NB4 (cell line): ENCODE measurements at regions not wholly inside any gene's neighbourhood (a gene's known extent, or its start where the extent isn't known, plus 50 kb on each side); places are given as distances from the start of the nearest gene placed in this dataset.
A peak's percentile ranks its signal among the peaks of the same experiment; 100 is the strongest.

Experiments
- DNase-seq: peaks from one replicate; pipeline ENCODE4 v3.0.0; 2010; ENCODE audit warnings: low read depth
- H3K4me3 ChIP-seq: one replicate; pipeline ENCODE4 v1.5.1; 2011; ENCODE audit warnings: mild to moderate bottlenecking, low read depth, low read length, moderate library complexity
- MAX ChIP-seq: IDR thresholded peaks from 2 replicates; pipeline ENCODE4 v1.6.1; 2011; ENCODE audit warnings: low read depth, low read length
- MYC ChIP-seq: IDR thresholded peaks from 2 replicates; pipeline ENCODE4 v1.6.1; 2011; ENCODE audit warnings: low read depth, low read length
- POLR2A ChIP-seq: IDR thresholded peaks from 2 replicates; pipeline ENCODE4 v1.6.1; 2011; ENCODE audit warnings: mild to moderate bottlenecking; ENCODE audit not compliant: insufficient read length; ENCODE audit errors: extremely low read depth
- TF ChIP-seq, protein P1 (sequence below): IDR thresholded peaks from one replicate; pipeline ENCODE4 v1.5.1; 2012; ENCODE audit warnings: low read depth, low read length

- DNase-seq = peak; percentile 11
- TF ChIP-seq, protein P1, sequence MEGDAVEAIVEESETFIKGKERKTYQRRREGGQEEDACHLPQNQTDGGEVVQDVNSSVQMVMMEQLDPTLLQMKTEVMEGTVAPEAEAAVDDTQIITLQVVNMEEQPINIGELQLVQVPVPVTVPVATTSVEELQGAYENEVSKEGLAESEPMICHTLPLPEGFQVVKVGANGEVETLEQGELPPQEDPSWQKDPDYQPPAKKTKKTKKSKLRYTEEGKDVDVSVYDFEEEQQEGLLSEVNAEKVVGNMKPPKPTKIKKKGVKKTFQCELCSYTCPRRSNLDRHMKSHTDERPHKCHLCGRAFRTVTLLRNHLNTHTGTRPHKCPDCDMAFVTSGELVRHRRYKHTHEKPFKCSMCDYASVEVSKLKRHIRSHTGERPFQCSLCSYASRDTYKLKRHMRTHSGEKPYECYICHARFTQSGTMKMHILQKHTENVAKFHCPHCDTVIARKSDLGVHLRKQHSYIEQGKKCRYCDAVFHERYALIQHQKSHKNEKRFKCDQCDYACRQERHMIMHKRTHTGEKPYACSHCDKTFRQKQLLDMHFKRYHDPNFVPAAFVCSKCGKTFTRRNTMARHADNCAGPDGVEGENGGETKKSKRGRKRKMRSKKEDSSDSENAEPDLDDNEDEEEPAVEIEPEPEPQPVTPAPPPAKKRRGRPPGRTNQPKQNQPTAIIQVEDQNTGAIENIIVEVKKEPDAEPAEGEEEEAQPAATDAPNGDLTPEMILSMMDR = peak; percentile 11
- no peak for TF ChIP-seq POLR2A
- no peak overlapping the region for H3K4me3 ChIP-seq
These were observed 589.2 kb upstream of the NR3C2 start for GRCh38 chr4:149031399-149031798.

DNA sequence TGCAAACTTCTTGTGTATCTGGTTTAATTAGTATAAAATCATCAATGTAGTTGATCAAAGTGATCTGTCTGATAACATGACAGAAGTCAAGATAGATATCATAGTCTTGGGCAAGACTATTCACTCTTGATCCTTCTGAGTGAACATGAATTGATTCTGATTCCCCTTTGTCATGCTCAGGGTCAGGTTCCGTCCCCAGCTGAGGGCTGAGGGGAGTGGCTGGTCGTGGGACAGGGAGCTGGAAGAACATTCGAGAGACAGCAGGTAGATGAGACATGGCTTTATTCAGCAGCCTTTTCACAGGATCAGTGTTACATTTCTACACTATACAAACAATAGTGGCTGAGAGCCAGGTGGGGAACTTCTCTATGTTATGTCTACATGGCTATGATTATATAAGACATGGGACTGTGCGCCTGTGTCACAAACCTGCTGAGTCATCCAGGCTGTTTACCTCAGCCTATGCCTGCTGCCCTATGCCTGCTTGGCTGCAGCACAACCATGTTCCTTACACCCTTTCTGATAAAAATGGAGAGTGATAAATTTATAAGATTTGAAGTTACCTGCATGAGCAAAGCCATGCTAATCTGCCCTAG is 586.9 kb upstream of the NR3C2 start:
- DNase-seq = peak; percentile 15
- TF ChIP-seq MYC = no peak
- TF ChIP-seq MAX = no peak
- no peak for TF ChIP-seq POLR2A
- TF ChIP-seq, protein P1 = no peak
- H3K4me3 ChIP-seq = no peak overlapping the region

DNA sequence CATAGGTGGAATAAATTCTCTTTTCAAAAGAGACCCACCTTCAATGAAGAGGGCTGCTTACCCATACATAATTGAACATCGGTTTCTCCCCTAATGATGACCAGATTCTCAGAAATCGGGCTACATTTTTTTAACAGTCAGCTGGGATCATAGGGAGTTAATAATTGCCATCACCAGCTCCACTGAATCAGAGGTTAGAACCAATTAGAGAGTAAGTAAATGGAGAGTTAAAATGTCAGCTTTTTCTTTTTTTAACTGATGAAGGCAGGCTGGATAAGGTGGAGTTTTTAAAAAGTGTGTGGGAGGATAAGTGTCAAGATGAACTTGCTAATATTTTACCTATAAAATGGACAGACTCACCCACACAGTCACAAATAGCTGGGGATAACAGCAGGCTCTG is 584.5 kb upstream of the NR3C2 start:
- H3K4me3 ChIP-seq = no peak overlapping the region
- no peak for DNase-seq
- TF ChIP-seq, protein P1 = no peak
- TF ChIP-seq MAX (no peak), POLR2A (no peak), MYC (no peak)

- no peak for DNase-seq
- TF ChIP-seq POLR2A = no peak
- no peak for TF ChIP-seq MYC
- H3K4me3 ChIP-seq = no peak overlapping the region
These were observed 575.0 kb upstream of the NR3C2 start for GRCh38 chr4:149017002-149017734.

DNA sequence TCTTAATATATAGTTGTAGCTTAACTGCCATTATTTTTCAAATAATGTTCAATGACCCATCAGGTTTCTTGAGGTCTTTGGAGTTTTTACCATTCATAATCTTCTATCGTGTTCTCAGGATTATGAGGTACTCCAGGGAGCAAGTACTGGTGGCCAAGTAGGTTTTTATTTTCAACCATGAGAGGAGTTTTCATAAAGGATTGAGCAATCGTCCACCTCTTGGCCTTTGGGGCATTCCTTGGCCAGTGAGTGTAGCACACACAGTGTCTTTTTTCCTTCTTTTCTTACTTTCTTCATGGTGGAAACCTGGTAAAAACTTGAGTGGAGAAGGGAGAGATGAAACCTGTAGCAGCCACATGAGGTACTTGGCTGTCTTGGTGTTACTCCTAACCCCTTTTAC is 567.0 kb upstream of the NR3C2 start:
- no peak for DNase-seq
- no peak overlapping the region for H3K4me3 ChIP-seq
- TF ChIP-seq, protein P1 = no peak
- TF ChIP-seq MYC (no peak), POLR2A (no peak), MAX (no peak)

GRCh38 chr4:149008415-149009025 is 566.3 kb upstream of the NR3C2 start:
- TF ChIP-seq MAX (no peak), MYC (no peak), POLR2A (no peak)
- TF ChIP-seq, protein P1 = no peak
- H3K4me3 ChIP-seq = no peak overlapping the region
- DNase-seq = no peak
